ENCODE measurements at regions not wholly inside any gene's neighbourhood (a gene's known extent, or its start where the extent isn't known, plus 50 kb on each side); places are given as distances from the start of the nearest gene placed in this dataset.

DNA sequence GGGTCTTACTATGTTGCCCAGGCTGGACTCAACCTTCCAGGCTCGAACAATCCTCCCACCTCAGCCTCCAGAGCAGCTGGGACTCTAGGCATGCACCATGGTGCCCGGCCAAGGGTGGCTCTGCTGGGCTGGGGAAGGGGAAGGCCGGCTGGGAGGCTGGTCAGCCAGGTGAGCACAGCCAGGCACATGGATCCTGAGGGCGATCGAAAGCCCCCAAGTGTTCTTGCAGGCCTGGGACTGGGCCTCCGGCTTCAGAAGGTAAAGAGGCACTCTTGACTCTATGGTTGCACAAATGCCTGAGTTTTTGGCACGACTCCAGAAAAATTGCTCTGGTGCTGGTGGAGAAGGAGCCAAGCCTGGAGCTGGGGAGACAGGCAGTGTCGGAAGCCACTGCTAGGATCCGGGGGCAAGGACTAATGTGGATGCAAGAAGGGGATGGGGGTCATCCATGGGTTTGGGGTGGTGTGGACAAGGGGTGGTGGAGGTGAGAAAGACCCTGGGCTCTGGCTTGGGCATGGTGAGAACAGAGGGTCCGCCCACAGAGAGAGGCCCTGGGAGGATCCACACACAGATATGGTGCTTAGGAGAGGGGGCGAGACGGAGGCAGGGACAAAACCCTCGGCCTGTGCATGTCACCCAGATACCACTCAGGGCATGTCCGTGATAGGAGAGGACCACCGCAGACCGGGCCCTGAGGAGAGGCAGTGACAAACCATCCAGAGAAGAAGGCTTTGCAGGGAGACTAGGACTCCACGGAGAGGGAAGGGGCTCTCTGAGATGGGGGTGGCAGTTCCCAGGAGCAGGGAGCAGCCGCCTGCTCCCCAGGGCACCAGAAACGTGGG is 51.1 kb upstream of the COL5A1 start:
- no peak for DNase-seq

- DNase-seq: no peak
Observed at GRCh38 chr9:134591082-134591571, 50.5 kb upstream of the COL5A1 start.

- no peak for DNase-seq
Observed at GRCh38 chr9:134591573-134591981, 50.0 kb upstream of the COL5A1 start.
